ENCODE measurements at regions not wholly inside any gene's neighbourhood (a gene's known extent, or its start where the extent isn't known, plus 50 kb on each side); places are given as distances from the start of the nearest gene placed in this dataset.
"Not testable (repeated sequence)": the region's sequence is repeated elsewhere in the genome, so short reads cannot be mapped to it uniquely, and the experiment has no call there.

DNA sequence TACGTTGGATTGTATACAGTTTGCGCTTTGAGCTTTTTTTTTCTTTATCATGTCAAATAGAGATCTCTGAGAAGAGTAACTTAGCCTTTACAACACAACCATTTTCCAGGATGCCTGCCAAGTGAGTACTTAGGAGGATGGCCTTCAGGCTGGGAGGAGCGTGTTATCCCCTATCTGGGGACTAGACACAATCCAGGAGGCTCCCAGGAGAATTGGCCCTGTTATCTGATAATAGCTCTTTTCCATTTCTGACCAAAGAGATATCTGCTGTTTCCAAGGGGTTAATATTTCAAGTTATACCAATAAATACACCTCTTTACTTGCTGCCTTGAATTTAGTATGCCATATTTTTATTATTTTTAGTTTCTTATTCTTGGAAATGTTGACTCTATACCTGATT, 169.5 kb upstream of the SMARCAD1 start:
- H3K27ac Mint-ChIP-seq = no peak overlapping the region
- H3K9ac ChIP-seq (ENCODE audit: extremely low read depth, low read length, poor library complexity, severe bottlenecking) = no peak overlapping the region
- H3K36me3 Mint-ChIP-seq (ENCODE audit: low read depth) = no peaks in the 10 kb centered on the region
- H3K9me3 ChIP-seq (ENCODE audit: control insufficient read depth, low read length) = no peaks in the 10 kb centered on the region
- peaks cover 5% of the 10 kb centered on the region for H3K4me1 ChIP-seq (ENCODE audit: control insufficient read depth, insufficient read depth, low read length)
- no peak for DNase-seq
- H3K36me3 ChIP-seq (ENCODE audit: control insufficient read depth, insufficient read depth, low read length) = no peaks in the 10 kb centered on the region
- peaks cover 21% of the 10 kb centered on the region for H3K4me1 Mint-ChIP-seq
- H3K27me3 ChIP-seq (ENCODE audit: control insufficient read depth, insufficient read depth, low read length, poor library complexity, severe bottlenecking) = no peaks in the 10 kb centered on the region
- H3K9me3 Mint-ChIP-seq = no peaks in the 10 kb centered on the region
- no peaks in the 10 kb centered on the region for H3K27me3 Mint-ChIP-seq (ENCODE audit: insufficient read depth)
- TF ChIP-seq, protein P1, sequence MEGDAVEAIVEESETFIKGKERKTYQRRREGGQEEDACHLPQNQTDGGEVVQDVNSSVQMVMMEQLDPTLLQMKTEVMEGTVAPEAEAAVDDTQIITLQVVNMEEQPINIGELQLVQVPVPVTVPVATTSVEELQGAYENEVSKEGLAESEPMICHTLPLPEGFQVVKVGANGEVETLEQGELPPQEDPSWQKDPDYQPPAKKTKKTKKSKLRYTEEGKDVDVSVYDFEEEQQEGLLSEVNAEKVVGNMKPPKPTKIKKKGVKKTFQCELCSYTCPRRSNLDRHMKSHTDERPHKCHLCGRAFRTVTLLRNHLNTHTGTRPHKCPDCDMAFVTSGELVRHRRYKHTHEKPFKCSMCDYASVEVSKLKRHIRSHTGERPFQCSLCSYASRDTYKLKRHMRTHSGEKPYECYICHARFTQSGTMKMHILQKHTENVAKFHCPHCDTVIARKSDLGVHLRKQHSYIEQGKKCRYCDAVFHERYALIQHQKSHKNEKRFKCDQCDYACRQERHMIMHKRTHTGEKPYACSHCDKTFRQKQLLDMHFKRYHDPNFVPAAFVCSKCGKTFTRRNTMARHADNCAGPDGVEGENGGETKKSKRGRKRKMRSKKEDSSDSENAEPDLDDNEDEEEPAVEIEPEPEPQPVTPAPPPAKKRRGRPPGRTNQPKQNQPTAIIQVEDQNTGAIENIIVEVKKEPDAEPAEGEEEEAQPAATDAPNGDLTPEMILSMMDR (conservative IDR thresholded peaks at IDR 0.05) = no peak
- no peak overlapping the region for H3K4me3 Mint-ChIP-seq
- no peak overlapping the region for H3K4me3 ChIP-seq (ENCODE audit: low read length)
- H3K27ac ChIP-seq (ENCODE audit: low read depth, low read length) = no peak overlapping the region
- 99% methylated on average over 3 of the region's 3 CpGs; no CpG with 5 or more reads in 1 of the 2 experiments for whole genome bisulfite sequencing, 2 experiments (ENCODE audit: insufficient coverage in 1 of 2, insufficient read length in 1 of 2)

DNA sequence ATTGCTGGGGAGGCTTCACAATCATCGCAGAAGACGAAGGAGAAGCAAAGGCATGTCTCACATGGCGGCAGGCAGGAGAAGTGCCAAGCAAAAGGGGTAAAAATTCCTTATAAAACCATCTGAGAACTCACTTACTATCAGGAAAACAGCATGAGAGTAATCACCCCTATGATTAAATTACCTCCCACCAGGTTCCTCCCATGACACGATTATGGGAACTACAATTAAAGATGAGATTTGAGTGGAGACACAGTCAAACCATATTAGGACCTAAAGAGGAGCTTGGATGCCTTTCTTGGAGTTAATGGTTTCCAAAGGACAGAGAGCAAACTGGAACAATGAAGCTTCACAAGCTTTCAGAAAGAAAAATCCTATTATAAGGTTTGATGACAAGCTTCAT, 168.4 kb upstream of the SMARCAD1 start:
- H3K4me3 Mint-ChIP-seq = no peak overlapping the region
- H3K9me3 Mint-ChIP-seq = peaks cover 10% of the 10 kb centered on the region
- H3K4me1 Mint-ChIP-seq = peaks cover 19% of the 10 kb centered on the region
- Histone ChIP-seq H3K27me3 (ENCODE audit: control insufficient read depth, insufficient read depth, low read length, poor library complexity, severe bottlenecking) (no peaks in the 10 kb centered on the region), H3K36me3 (ENCODE audit: control insufficient read depth, insufficient read depth, low read length) (no peaks in the 10 kb centered on the region), H3K4me1 (ENCODE audit: control insufficient read depth, insufficient read depth, low read length) (peaks cover 5% of the 10 kb centered on the region), H3K9me3 (ENCODE audit: control insufficient read depth, low read length) (peaks cover 4% of the 10 kb centered on the region), H3K9ac (ENCODE audit: extremely low read depth, low read length, poor library complexity, severe bottlenecking) (no peak overlapping the region), H3K27ac (ENCODE audit: low read depth, low read length) (no peak overlapping the region), H3K4me3 (ENCODE audit: low read length) (no peak overlapping the region)
- H3K27ac Mint-ChIP-seq = no peak overlapping the region
- no peaks in the 10 kb centered on the region for H3K27me3 Mint-ChIP-seq (ENCODE audit: insufficient read depth)
- 89% methylated on average over 3 to 4 of the region's 4 CpGs for WGBS, 2 experiments (ENCODE audit: insufficient coverage in 1 of 2, insufficient read length in 1 of 2)
- no peak for DNase-seq
- H3K36me3 Mint-ChIP-seq (ENCODE audit: low read depth) = peaks cover 4% of the 10 kb centered on the region
- TF ChIP-seq, protein P1 (conservative IDR thresholded peaks at IDR 0.05) = no peak

DNA sequence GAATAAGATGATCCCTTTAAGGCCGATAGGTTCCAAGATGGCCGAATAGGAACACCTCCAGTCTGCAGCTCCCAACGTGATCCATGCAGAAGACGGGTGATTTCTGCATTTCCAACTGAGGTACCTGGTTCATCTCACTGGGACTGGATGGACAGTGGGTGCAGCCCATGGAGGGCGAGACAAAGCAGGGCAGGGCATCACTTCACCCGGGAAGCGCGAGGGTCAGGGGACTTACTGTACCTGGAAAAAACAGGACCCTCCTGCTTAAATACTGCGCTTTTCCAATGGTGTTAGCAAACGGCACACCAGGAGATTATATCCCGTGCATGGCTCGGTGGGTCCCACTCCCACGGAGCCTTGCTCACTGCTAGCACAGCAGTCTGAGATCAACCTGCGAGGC, 163.2 kb upstream of the SMARCAD1 start:
- not testable (repeated sequence) for H3K9ac ChIP-seq (ENCODE audit: extremely low read depth, low read length, poor library complexity, severe bottlenecking); H3K27me3 Mint-ChIP-seq (ENCODE audit: insufficient read depth); H3K27ac Mint-ChIP-seq; H3K36me3 ChIP-seq (ENCODE audit: control insufficient read depth, insufficient read depth, low read length); H3K27ac ChIP-seq (ENCODE audit: low read depth, low read length); H3K27me3 ChIP-seq (ENCODE audit: control insufficient read depth, insufficient read depth, low read length, poor library complexity, severe bottlenecking); DNase-seq; H3K4me1 ChIP-seq (ENCODE audit: control insufficient read depth, insufficient read depth, low read length); H3K4me1 Mint-ChIP-seq; H3K4me3 ChIP-seq (ENCODE audit: low read length); H3K4me3 Mint-ChIP-seq
- Mint-ChIP-seq H3K9me3 (peaks cover 41% of the 10 kb centered on the region), H3K36me3 (ENCODE audit: low read depth) (peaks cover 19% of the 10 kb centered on the region)
- peaks cover 13% of the 10 kb centered on the region for H3K9me3 ChIP-seq (ENCODE audit: control insufficient read depth, low read length)
- 97 to 98% methylated on average over 13 to 14 of the region's 14 CpGs for WGBS, 2 experiments (ENCODE audit: insufficient coverage in 1 of 2, insufficient read length in 1 of 2)

DNA sequence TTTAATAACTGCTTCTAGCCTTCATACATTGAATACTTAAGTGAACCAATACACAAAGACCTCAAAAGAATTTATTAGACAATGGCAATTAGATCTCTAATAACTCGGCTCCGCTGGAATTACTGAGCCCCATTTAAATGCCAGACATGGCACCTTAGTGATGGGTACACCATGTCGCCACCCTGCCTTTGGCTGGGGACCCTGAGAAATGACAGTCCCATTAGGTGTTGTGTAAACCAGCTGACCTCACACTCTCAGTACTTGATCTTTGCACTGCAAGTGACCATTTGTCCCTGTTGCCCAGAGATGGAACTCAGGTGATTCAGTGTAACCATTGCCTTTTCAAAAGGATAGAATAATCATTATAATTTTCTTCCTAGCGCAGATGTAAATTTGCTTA, 144.6 kb upstream of the SMARCAD1 start:
- no peak overlapping the region for H3K27ac ChIP-seq (ENCODE audit: low read depth, low read length)
- H3K27me3 Mint-ChIP-seq (ENCODE audit: insufficient read depth) = no peaks in the 10 kb centered on the region
- H3K9me3 ChIP-seq (ENCODE audit: control insufficient read depth, low read length) = no peaks in the 10 kb centered on the region
- H3K4me1 ChIP-seq (ENCODE audit: control insufficient read depth, insufficient read depth, low read length) = no peaks in the 10 kb centered on the region
- no peaks in the 10 kb centered on the region for H3K36me3 ChIP-seq (ENCODE audit: control insufficient read depth, insufficient read depth, low read length)
- no peak overlapping the region for H3K27ac Mint-ChIP-seq
- DNase-seq = no peak
- H3K4me1 Mint-ChIP-seq = peaks cover 1% of the 10 kb centered on the region
- H3K4me3 Mint-ChIP-seq = no peak overlapping the region
- H3K9me3 Mint-ChIP-seq = no peaks in the 10 kb centered on the region
- no peaks in the 10 kb centered on the region for H3K36me3 Mint-ChIP-seq (ENCODE audit: low read depth)
- no peaks in the 10 kb centered on the region for H3K27me3 ChIP-seq (ENCODE audit: control insufficient read depth, insufficient read depth, low read length, poor library complexity, severe bottlenecking)
- H3K4me3 ChIP-seq (ENCODE audit: low read length) = no peak overlapping the region
- H3K9ac ChIP-seq (ENCODE audit: extremely low read depth, low read length, poor library complexity, severe bottlenecking) = no peak overlapping the region
- WGBS, 2 experiments (ENCODE audit: insufficient coverage in 1 of 2, insufficient read length in 1 of 2) = 93 to 94% methylated on average over 3 of the region's 4 CpGs
- TF ChIP-seq, protein P1 (conservative IDR thresholded peaks at IDR 0.05) = no peak
